Fibroblast of skin of right biceps (primary cell): ENCODE measurements at regions not wholly inside any gene's neighbourhood (a gene's known extent, or its start where the extent isn't known, plus 50 kb on each side); places are given as distances from the start of the nearest gene placed in this dataset.

ENCODE experiments used
- DNase-seq: peaks from one replicate; pipeline ENCODE4 v3.0.0-alpha.2; 2013

GRCh38 chr17:74151551-74152315 lies 51.7 kb upstream of the RPL38 start:
- no peak for DNase-seq

- DNase-seq: no peak
Measured at GRCh38 chr17:74152591-74153455, 50.7 kb upstream of the RPL38 start.

- DNase-seq: no peak
Measured at GRCh38 chr17:74153456-74153810, 50.0 kb upstream of the RPL38 start.
